HL-60 (cell line): ENCODE measurements at regions not wholly inside any gene's neighbourhood (a gene's known extent, or its start where the extent isn't known, plus 50 kb on each side); places are given as distances from the start of the nearest gene placed in this dataset.

Experiments
- GABPA ChIP-seq: IDR thresholded peaks from 2 replicates; pipeline ENCODE4 v1.6.1; 2012; ENCODE audit warnings: low read depth
- POLR2AphosphoS5 ChIP-seq: IDR thresholded peaks from 2 replicates; pipeline ENCODE4 v1.6.1; 2012; ENCODE audit warnings: low read depth
- REST ChIP-seq: IDR thresholded peaks from 2 replicates; pipeline ENCODE4 v1.6.1; 2012; ENCODE audit warnings: low read depth; ENCODE audit not compliant: insufficient replicate concordance
- SPI1 ChIP-seq: IDR thresholded peaks from 2 replicates; pipeline ENCODE4 v1.6.1; 2012; ENCODE audit warnings: low read depth, mild to moderate bottlenecking, borderline replicate concordance
- TF ChIP-seq, protein P1 (sequence below): IDR thresholded peaks from one replicate; pipeline ENCODE4 v1.5.1; 2011; ENCODE audit warnings: low read length, control low read depth, inconsistent platforms; ENCODE audit not compliant: insufficient read depth

GRCh38 chr2:19541884-19542283 is 183.5 kb upstream of the OSR1 start:
- TF ChIP-seq, protein P1, sequence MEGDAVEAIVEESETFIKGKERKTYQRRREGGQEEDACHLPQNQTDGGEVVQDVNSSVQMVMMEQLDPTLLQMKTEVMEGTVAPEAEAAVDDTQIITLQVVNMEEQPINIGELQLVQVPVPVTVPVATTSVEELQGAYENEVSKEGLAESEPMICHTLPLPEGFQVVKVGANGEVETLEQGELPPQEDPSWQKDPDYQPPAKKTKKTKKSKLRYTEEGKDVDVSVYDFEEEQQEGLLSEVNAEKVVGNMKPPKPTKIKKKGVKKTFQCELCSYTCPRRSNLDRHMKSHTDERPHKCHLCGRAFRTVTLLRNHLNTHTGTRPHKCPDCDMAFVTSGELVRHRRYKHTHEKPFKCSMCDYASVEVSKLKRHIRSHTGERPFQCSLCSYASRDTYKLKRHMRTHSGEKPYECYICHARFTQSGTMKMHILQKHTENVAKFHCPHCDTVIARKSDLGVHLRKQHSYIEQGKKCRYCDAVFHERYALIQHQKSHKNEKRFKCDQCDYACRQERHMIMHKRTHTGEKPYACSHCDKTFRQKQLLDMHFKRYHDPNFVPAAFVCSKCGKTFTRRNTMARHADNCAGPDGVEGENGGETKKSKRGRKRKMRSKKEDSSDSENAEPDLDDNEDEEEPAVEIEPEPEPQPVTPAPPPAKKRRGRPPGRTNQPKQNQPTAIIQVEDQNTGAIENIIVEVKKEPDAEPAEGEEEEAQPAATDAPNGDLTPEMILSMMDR, result no peak
- TF ChIP-seq POLR2AphosphoS5 (no peak), GABPA (no peak), REST (no peak), SPI1 (no peak)
